Neural cell (in vitro differentiated cells): ENCODE measurements at regions not wholly inside any gene's neighbourhood (a gene's known extent, or its start where the extent isn't known, plus 50 kb on each side); places are given as distances from the start of the nearest gene placed in this dataset.

Experiments
- H2AFZ ChIP-seq: fragments of 200-600, 300-800 bp; sonication (generic), shearing (Covaris generic); 2 replicates; pipeline ENCODE4 v1.6.0; 2014; ENCODE audit warnings: low read depth, mild to moderate bottlenecking, antibody characterized with exemption, low read length, moderate library complexity
- H3F3A ChIP-seq: fragments of 200-600 bp; shearing (Covaris generic); 2 replicates; pipeline ENCODE4 v1.6.1; 2016; ENCODE audit warnings: mild to moderate bottlenecking, moderate library complexity, mixed read lengths, antibody characterized with exemption, low read length; ENCODE audit not compliant: insufficient read depth, poor library complexity, severe bottlenecking
- H3K27ac ChIP-seq: fragments of 200-600, 300-800 bp; sonication (generic), shearing (Covaris generic); 2 replicates; pipeline ENCODE4 v1.5.1; 2014; ENCODE audit warnings: mild to moderate bottlenecking, low read length, moderate library complexity
- H3K27me3 ChIP-seq: fragments of 300-800, 200-600 bp; sonication (generic), shearing (Covaris generic); 2 replicates; pipeline ENCODE4 v1.6.0; 2014; ENCODE audit warnings: mild to moderate bottlenecking, low read depth, low read length, moderate library complexity; ENCODE audit not compliant: insufficient read depth
- H3K36me3 ChIP-seq: fragments of 300-800, 200-600 bp; sonication (generic), shearing (Covaris generic); 2 replicates; pipeline ENCODE4 v1.5.1; 2014; ENCODE audit warnings: mild to moderate bottlenecking, antibody characterized with exemption, low read length, moderate library complexity; ENCODE audit not compliant: insufficient read depth
- H3K4me2 ChIP-seq: fragments of 300-800, 200-600 bp; sonication (generic), shearing (Covaris generic); 2 replicates; pipeline ENCODE4 v1.6.0; 2014; ENCODE audit warnings: mild to moderate bottlenecking, low read length
- H3K4me3 ChIP-seq: fragments of 300-800, 200-600 bp; sonication (generic), shearing (Covaris generic); 2 replicates; pipeline ENCODE4 v1.5.1; 2014; ENCODE audit warnings: mild to moderate bottlenecking, low read length, moderate library complexity
- H3K79me2 ChIP-seq: fragments of 200-600 bp; shearing (Covaris generic); replicated peaks from 2 replicates; pipeline ENCODE4 v1.6.0; 2014; ENCODE audit warnings: mild to moderate bottlenecking, low read length, moderate library complexity; ENCODE audit not compliant: insufficient read depth
- H3K9ac ChIP-seq: fragments of 300-800, 200-600 bp; sonication (generic), shearing (Covaris generic); 2 replicates; pipeline ENCODE4 v1.6.1; 2016; ENCODE audit warnings: mild to moderate bottlenecking, low read length, mixed read lengths
- H3K9me2 ChIP-seq: fragments of 200-600 bp; shearing (Covaris generic); 2 replicates; pipeline ENCODE4 v1.6.1; 2016; ENCODE audit warnings: mild to moderate bottlenecking, low read length, mixed read lengths; ENCODE audit not compliant: insufficient read depth
- H3K9me3 ChIP-seq: fragments of 200-600, 300-800 bp; sonication (generic), shearing (Covaris generic); 2 replicates; pipeline ENCODE4 v1.6.1; 2016; ENCODE audit warnings: mild to moderate bottlenecking, mixed run types, low read length, moderate library complexity, mixed read lengths
- H4K20me1 ChIP-seq: fragments of 200-600 bp; shearing (Covaris generic); 2 replicates; pipeline ENCODE4 v1.6.1; 2016; ENCODE audit warnings: mild to moderate bottlenecking, mixed run types; ENCODE audit not compliant: insufficient read depth
- CTCF ChIP-seq: fragments of 450-650 bp; IDR thresholded peaks from 2 replicates; pipeline ENCODE4 v1.5.1; 2014; ENCODE audit warnings: antibody characterized with exemption, mild to moderate bottlenecking, moderate library complexity; ENCODE audit not compliant: poor library complexity, severe bottlenecking
- EP300 ChIP-seq: fragments of 450-650 bp; conservative IDR thresholded peaks from 2 replicates; pipeline ENCODE4 v1.6.1; 2014; ENCODE audit warnings: antibody characterized with exemption, mild to moderate bottlenecking, moderate library complexity; ENCODE audit not compliant: poor library complexity, severe bottlenecking
- EZH2 ChIP-seq: fragments of 200-600, 300-800 bp; shearing (Covaris generic), sonication (generic); IDR thresholded peaks from 2 replicates; pipeline ENCODE4 v1.6.1; 2014; ENCODE audit warnings: antibody characterized with exemption, low read length, borderline replicate concordance, mild to moderate bottlenecking; ENCODE audit not compliant: insufficient read depth, poor library complexity, severe bottlenecking
- MXI1 ChIP-seq: fragments of 450-650 bp; conservative IDR thresholded peaks from 2 replicates; pipeline ENCODE4 v1.6.1; 2014; ENCODE audit warnings: antibody characterized with exemption, mild to moderate bottlenecking; ENCODE audit not compliant: poor library complexity, severe bottlenecking
- POLR2AphosphoS5 ChIP-seq: IDR thresholded peaks from 2 replicates; pipeline ENCODE4 v1.6.1; 2012
- RAD21 ChIP-seq: fragments of 450-650 bp; conservative IDR thresholded peaks from 2 replicates; pipeline ENCODE4 v1.6.1; 2014; ENCODE audit warnings: antibody characterized with exemption, mild to moderate bottlenecking, moderate library complexity
- REST ChIP-seq: IDR thresholded peaks from 2 replicates; pipeline ENCODE4 v1.6.1; 2012; ENCODE audit warnings: borderline replicate concordance
- SMC3 ChIP-seq: fragments of 450-650 bp; conservative IDR thresholded peaks from 2 replicates; pipeline ENCODE4 v1.6.1; 2014; ENCODE audit warnings: antibody characterized with exemption, mild to moderate bottlenecking, moderate library complexity; ENCODE audit not compliant: poor library complexity
- TAF1 ChIP-seq: IDR thresholded peaks from 2 replicates; pipeline ENCODE4 v1.6.1; 2012; ENCODE audit warnings: low read depth

- Histone ChIP-seq H3K9me3 (no peaks in the 10 kb centered on the region), H3K27ac (no peak overlapping the region), H3K4me3 (no peak overlapping the region), H3K9me2 (no peaks in the 10 kb centered on the region), H3K4me2 (no peak overlapping the region), H3K9ac (no peak overlapping the region), H4K20me1 (no peaks in the 10 kb centered on the region), H3F3A (no peaks in the 10 kb centered on the region), H3K36me3 (no peaks in the 10 kb centered on the region), H3K79me2 (no peaks in the 10 kb centered on the region), H3K27me3 (no peaks in the 10 kb centered on the region), H2AFZ (no peak overlapping the region)
- no peak for TF ChIP-seq TAF1
- no peak for TF ChIP-seq EP300
- no peak for TF ChIP-seq POLR2AphosphoS5
- TF ChIP-seq CTCF, result no peak
- no peak for TF ChIP-seq EZH2
- TF ChIP-seq MXI1, result no peak
- TF ChIP-seq REST, result no peak
Observed at GRCh38 chr2:122417114-122417513, 661.7 kb downstream of the TSN start.

GRCh38 chr2:122421775-122422174 lies 666.3 kb downstream of the TSN start:
- no peak overlapping the region for H2AFZ ChIP-seq
- no peaks in the 10 kb centered on the region for H3K36me3 ChIP-seq
- H3K4me2 ChIP-seq, result no peak overlapping the region
- H3K4me3 ChIP-seq, result no peak overlapping the region
- no peaks in the 10 kb centered on the region for H3K9me3 ChIP-seq
- no peaks in the 10 kb centered on the region for H3F3A ChIP-seq
- H3K79me2 ChIP-seq, result no peaks in the 10 kb centered on the region
- H3K9me2 ChIP-seq, result no peaks in the 10 kb centered on the region
- H4K20me1 ChIP-seq, result no peaks in the 10 kb centered on the region
- H3K27ac ChIP-seq, result no peak overlapping the region
- H3K27me3 ChIP-seq, result no peaks in the 10 kb centered on the region
- no peak overlapping the region for H3K9ac ChIP-seq
- no peak for TF ChIP-seq EP300
- no peak for TF ChIP-seq TAF1
- no peak for TF ChIP-seq REST
- TF ChIP-seq MXI1, result no peak
- no peak for TF ChIP-seq SMC3
- no peak for TF ChIP-seq RAD21
- no peak for TF ChIP-seq EZH2
- no peak for TF ChIP-seq POLR2AphosphoS5
